Fibroblast of villous mesenchyme (primary cell): ENCODE measurements at regions not wholly inside any gene's neighbourhood (a gene's known extent, or its start where the extent isn't known, plus 50 kb on each side); places are given as distances from the start of the nearest gene placed in this dataset.

Source experiments
- DNase-seq: peaks from one replicate; pipeline ENCODE4 v3.0.0-alpha.2; 2010; ENCODE audit warnings: low read depth
- H3K4me3 ChIP-seq: 2 replicates; pipeline ENCODE4 v1.5.1; 2011; ENCODE audit warnings: low read depth, mild to moderate bottlenecking, low read length
- TF ChIP-seq, protein P1 (sequence below): IDR thresholded peaks from 2 replicates; pipeline ENCODE4 v1.5.1; 2012; ENCODE audit warnings: low read depth, mild to moderate bottlenecking, low read length; ENCODE audit not compliant: insufficient read depth

- TF ChIP-seq, protein P1, sequence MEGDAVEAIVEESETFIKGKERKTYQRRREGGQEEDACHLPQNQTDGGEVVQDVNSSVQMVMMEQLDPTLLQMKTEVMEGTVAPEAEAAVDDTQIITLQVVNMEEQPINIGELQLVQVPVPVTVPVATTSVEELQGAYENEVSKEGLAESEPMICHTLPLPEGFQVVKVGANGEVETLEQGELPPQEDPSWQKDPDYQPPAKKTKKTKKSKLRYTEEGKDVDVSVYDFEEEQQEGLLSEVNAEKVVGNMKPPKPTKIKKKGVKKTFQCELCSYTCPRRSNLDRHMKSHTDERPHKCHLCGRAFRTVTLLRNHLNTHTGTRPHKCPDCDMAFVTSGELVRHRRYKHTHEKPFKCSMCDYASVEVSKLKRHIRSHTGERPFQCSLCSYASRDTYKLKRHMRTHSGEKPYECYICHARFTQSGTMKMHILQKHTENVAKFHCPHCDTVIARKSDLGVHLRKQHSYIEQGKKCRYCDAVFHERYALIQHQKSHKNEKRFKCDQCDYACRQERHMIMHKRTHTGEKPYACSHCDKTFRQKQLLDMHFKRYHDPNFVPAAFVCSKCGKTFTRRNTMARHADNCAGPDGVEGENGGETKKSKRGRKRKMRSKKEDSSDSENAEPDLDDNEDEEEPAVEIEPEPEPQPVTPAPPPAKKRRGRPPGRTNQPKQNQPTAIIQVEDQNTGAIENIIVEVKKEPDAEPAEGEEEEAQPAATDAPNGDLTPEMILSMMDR: no peak
- no peak overlapping the region for H3K4me3 ChIP-seq
- DNase-seq: no peak
These were observed 186.0 kb upstream of the ZFHX3 start for GRCh38 chr16:73233846-73234424.

DNA sequence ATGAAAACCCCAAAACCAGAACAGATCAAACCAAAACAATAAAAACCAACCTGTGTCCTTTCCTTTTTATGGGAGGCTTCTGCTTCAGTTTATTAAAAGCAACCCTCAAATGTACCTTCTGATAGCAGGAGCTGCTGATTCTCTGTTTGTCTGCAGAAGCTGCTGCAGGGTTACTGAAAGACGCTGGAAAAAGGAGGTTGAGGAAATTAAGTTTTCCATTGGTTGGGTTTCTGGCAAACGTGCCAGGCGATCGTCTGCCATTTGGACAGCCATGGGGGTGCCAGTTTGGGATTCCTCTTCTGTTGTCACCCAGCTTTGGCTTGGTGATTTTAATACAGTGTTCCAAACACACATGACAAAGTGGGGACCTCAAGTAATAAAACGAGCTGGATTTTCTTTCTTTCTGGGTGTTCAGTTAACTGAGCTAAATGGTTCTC, 185.4 kb upstream of the ZFHX3 start:
- no peak for DNase-seq
- TF ChIP-seq, protein P1: no peak
- peak overlapping the region; percentile 38 for H3K4me3 ChIP-seq

DNA sequence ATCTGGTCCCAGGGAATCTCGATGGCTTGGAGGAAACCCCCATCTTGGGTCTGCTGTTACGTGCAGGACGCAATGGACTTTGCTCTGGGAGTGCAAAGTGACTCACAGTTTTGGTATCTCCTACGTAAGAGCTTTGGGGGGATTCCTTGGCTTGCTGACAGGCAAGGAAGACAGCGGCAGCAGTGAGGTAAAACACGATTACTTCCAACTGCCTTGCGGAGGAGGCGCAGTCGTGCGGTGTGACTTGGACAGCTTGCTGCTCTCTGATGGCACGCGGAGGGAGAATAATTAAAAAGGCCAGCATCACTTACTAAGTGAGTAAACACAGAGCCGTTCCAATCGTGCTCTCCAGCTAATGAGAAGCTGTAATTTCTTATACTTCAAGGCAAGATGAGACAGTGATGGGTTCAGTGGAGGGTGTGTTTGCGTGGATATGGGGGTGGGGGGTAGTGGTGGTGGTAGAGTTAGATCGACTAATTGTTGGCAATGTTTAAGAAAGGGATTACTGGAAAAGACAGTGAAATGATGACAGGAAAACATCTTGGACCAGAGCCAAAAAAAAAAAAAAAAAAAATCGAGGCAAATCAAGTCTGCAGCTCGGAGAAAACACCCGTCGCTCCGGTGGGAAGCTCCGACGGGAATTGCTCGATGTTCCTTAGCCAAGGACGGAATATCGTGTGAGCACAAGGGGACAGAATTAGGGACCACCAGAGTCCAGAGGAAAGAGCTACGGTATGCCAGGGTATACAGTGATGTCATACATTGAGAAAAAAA, 184.8 kb upstream of the ZFHX3 start:
- peak; percentile 95 for DNase-seq
- TF ChIP-seq, protein P1: no peak
- peak overlapping the region; percentile 38 for H3K4me3 ChIP-seq

DNA sequence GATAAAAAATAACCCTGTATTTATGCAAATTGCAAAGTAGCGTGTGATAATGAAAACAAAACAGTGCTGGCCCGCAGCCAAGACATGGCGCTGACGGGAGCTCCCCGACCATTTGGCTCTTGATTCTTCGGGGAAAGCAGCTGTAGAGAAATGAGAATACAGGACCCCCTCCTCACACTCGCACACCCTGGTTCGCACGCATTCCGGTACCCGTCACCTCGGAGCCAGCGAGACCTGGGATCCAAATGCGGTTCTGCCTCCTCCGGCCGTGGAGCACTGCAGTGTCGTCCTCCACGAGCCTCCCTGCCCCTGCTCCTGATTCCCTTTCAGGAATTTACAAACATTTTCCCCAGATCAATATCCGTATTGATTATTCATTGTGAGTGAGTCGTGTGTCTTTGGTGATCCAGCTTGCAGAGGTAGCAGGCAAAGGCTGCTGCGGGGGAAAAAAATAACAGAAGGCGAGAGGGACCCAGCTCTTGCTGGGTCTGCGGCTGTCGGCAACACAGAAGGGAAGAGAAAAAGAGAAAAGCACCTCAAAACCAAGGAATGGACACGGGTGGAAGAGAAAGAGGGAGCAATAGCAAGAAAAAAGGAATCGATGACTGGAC, 184.1 kb upstream of the ZFHX3 start:
- DNase-seq: no peak
- TF ChIP-seq, protein P1: no peak
- H3K4me3 ChIP-seq: peak overlapping the region; percentile 38

DNA sequence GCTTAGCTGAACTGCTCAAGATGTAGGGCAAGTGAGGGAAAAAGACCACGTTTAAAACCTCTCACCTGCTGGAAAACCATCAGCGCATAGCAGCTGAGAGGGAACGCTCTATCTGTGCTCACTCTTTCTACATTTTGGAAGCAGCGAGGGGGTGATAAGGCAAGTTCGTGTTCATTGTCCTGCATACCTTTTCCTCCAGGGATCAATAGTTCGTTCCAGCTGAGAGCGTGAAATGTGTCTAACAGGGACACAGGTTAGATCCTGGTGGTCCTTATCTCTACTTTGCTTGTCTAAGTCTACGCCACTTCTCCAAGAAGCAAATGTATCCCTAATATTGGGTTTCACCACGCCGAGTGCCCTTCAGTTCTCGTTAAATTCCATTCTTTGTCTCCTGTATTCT, 183.5 kb upstream of the ZFHX3 start:
- TF ChIP-seq, protein P1: no peak
- no peak overlapping the region for H3K4me3 ChIP-seq
- DNase-seq: no peak

- TF ChIP-seq, protein P1: no peak
These were observed 182.7 kb upstream of the ZFHX3 start for GRCh38 chr16:73230651-73231050.

More at GRCh38 chr16:73230651-73231050, 182.7 kb upstream of the ZFHX3 start:
- no peak overlapping the region for H3K4me3 ChIP-seq
- DNase-seq: no peak
